SH-SY5Y (cell line): ENCODE measurements at regions not wholly inside any gene's neighbourhood (a gene's known extent, or its start where the extent isn't known, plus 50 kb on each side); places are given as distances from the start of the nearest gene placed in this dataset.

ENCODE experiments used
- GATA2 ChIP-seq: IDR thresholded peaks from 2 replicates; pipeline ENCODE4 v1.6.1; 2011; ENCODE audit warnings: mild to moderate bottlenecking, low read depth, low read length
- GATA3 ChIP-seq: IDR thresholded peaks from 2 replicates; pipeline ENCODE4 v1.6.1; 2011; ENCODE audit warnings: low read depth, mild to moderate bottlenecking, low read length, moderate library complexity

DNA sequence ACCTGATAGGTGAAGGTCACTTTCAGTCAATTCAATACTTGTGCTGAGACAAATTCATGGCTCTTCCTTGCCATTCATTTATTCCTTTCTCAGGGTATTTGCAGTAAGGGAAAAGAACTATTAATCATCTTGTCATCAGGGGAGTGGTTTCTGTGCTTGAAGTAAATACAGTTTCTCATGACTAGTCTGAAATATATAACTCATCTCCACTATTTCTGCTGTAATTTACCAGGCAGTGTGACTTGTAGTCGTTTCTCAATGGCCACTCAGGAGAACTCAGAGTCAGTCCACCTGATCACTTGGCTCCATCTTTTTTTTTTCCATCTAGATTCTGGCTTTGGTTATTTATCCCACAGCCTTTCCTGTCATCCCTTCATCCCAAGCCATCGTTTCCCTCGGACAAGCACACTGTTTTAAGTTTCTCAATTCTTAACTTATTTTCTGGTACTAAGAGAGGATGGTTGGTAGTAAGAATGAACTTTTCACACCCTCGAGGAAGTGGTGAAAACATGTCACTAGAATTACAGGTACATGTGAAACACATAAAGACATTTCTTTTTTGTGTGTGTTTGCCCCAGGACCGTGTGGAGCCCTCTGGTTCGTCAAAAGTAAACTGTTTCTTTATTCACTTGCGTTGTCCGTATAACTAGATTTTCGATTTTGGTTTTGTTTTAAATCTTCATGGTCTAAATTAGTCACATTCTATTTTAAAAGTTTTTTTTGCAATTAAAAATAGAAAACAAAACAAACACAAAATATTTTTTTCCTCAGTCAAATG is 620.2 kb downstream of the ZBBX start:
- TF ChIP-seq GATA3: no peak
- no peak for TF ChIP-seq GATA2
